SK-N-SH treated with all-trans-retinoic acid at 6 μM for 48 hours (cell line): ENCODE measurements at regions not wholly inside any gene's neighbourhood (a gene's known extent, or its start where the extent isn't known, plus 50 kb on each side); places are given as distances from the start of the nearest gene placed in this dataset.

Source experiments
- TCF4 ChIP-seq: fragments of 250-450 bp; sonication (Bioruptor Pico); IDR thresholded peaks from 2 replicates; pipeline ENCODE4 v1.8.0; 2021; ENCODE audit warnings: mild to moderate bottlenecking, moderate library complexity, borderline replicate concordance
- ZC3H10 ChIP-seq: fragments of 250-450 bp; sonication (Bioruptor Pico); IDR thresholded peaks from 2 replicates; pipeline ENCODE4 v1.5.1; 2021; ENCODE audit warnings: mild to moderate bottlenecking, moderate library complexity
- ZFP30 ChIP-seq: fragments of 450-650 bp; formaldehyde crosslinking; IDR thresholded peaks from 2 replicates; pipeline ENCODE4 v1.5.0; 2022; ENCODE audit warnings: mild to moderate bottlenecking, moderate library complexity

DNA sequence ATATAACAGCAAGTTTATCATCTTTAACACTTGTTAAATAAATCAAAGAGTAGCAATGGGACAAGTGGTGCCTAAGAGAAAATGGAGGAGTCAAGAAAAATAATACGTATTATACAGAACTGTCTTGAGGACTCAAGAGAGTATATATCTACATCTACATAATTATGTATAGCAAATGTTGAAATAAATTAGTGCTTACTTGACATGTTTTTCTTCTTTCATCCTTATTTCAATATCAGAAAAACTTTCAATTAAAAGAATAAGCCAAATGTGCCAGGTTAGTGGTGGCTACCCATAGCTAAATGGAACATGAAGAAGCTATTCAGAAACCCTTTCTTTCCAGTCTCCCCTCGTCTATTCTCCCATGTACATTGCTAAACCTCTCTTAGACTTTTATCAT lies 267.3 kb upstream of the SPOPL start:
- TF ChIP-seq TCF4 (CRISPR knock-in tag) = no peak
- no peak for TF ChIP-seq ZC3H10 (CRISPR knock-in tag)
- no peak for TF ChIP-seq ZFP30 (CRISPR knock-in tag)
